ENCODE measurements at regions not wholly inside any gene's neighbourhood (a gene's known extent, or its start where the extent isn't known, plus 50 kb on each side); places are given as distances from the start of the nearest gene placed in this dataset.

DNA sequence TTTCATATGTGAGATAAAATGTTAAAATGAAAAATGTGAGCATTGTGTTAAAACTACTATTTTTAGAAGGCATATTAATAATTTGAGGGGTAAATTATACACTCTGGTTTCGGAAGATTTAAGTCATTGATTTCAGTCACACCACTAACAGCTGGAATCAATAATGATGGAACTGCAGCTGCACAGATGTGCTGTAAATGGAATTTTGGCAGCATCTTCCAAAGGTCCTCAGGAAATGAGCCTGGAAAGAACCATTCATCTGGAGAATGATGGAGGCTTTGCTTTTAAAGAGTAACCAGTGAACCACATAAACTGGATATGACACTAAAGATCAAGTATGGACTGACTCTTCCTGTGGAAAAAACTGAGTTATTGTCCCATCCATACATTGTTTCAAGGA lies 759.0 kb upstream of the EPHA5 start:
- TF ChIP-seq, protein P1, sequence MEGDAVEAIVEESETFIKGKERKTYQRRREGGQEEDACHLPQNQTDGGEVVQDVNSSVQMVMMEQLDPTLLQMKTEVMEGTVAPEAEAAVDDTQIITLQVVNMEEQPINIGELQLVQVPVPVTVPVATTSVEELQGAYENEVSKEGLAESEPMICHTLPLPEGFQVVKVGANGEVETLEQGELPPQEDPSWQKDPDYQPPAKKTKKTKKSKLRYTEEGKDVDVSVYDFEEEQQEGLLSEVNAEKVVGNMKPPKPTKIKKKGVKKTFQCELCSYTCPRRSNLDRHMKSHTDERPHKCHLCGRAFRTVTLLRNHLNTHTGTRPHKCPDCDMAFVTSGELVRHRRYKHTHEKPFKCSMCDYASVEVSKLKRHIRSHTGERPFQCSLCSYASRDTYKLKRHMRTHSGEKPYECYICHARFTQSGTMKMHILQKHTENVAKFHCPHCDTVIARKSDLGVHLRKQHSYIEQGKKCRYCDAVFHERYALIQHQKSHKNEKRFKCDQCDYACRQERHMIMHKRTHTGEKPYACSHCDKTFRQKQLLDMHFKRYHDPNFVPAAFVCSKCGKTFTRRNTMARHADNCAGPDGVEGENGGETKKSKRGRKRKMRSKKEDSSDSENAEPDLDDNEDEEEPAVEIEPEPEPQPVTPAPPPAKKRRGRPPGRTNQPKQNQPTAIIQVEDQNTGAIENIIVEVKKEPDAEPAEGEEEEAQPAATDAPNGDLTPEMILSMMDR (IDR thresholded peaks at IDR 0.05; ENCODE audit: low read depth, low read length, poor library complexity, severe bottlenecking) = no peak
- no peak for TF ChIP-seq EZH2phosphoT487 (IDR thresholded peaks at IDR 0.05; ENCODE audit: borderline replicate concordance, low read length)
